ENCODE measurements at regions not wholly inside any gene's neighbourhood (a gene's known extent, or its start where the extent isn't known, plus 50 kb on each side); places are given as distances from the start of the nearest gene placed in this dataset.
"Not testable (repeated sequence)": the region's sequence is repeated elsewhere in the genome, so short reads cannot be mapped to it uniquely, and the experiment has no call there.

DNA sequence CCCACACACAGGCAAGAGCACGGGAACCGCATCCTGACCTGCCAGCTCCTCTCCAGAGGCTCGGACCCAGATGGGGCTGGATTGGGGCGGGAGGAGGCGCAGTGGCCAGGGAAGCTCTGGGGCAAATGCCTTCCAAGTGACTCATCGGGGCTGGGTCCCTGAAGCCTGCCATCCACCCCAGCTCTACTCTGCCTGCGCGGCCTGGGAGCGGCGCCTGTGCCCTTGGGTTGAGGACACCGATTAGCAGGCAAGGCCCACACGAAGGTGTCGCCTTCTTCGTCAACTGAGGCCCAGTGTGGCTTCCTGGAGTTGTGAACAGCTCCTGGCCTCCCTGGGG lies 4380.3 kb upstream of the TPTE start:
- H3K4me1 Mint-ChIP-seq; H3K27ac Mint-ChIP-seq; H3K4me3 Mint-ChIP-seq; ATAC-seq (ENCODE audit: low read depth in 2 of 2); H3K27me3 Mint-ChIP-seq; H3K9me3 Mint-ChIP-seq; DNase-seq; H3K36me3 Mint-ChIP-seq: not testable (repeated sequence)

DNA sequence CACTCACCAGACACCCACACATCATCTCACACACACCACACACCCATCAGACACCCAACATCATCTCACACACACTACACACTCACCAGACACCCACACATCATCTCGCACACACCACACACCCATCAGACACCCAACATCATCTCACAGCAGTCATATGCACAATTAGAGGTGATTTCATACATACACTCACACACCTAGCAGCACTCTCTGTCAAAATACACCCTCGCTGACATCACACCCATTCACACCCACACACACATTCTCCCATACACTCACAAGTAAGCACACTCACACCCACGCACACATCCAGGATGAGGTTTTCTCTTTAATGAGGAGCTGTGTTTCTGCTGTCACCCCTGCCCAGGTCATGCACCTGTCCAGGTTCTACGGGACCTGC lies 4368.2 kb upstream of the TPTE start:
- H3K9me3 Mint-ChIP-seq; ATAC-seq (ENCODE audit: low read depth in 2 of 2); H3K4me3 Mint-ChIP-seq; H3K27me3 Mint-ChIP-seq; H3K4me1 Mint-ChIP-seq; DNase-seq; H3K36me3 Mint-ChIP-seq; H3K27ac Mint-ChIP-seq: not testable (repeated sequence)

DNA sequence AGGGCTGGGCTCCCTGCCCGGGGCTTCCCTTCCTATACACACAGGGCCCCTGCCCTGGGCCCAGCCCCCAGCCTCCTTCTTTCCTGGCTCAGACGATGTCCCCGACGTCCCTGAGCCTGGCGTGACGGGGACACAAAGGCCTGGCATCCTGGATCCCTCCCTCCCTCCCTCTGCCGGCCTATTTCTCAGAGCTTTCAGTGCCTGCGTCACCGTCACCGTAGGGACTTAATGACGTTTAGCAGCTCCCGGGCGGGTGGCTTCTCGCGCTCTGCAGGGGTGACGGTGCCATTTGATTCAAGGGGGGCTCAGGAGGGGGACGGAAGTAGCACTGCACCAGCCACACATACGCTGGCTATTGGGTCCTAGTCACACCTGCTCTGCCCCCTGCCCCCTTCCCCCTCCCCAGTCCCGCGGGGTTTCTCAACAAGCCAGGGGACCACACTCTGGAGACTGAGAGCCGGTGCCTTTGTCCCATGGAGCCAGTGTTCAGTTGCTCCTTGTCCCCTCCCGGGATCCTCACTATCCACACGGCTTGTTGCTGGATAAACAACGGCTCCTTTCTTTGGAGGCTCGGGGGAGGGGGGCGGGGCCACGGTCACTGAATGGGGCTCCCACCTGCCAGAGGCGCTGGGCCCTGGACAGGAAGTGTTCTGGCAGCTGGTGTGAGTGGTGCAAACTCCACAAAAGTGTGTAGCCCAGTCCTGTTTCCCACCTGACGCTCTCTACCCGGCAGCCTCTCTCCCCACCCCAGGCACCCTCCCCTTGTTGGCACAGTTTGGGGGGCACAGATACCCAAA lies 4366.7 kb upstream of the TPTE start:
- peak overlapping the region in 2 of 6 donors; percentile 58 to 73 for H3K27ac Mint-ChIP-seq
- not testable (repeated sequence) for H3K4me1 Mint-ChIP-seq, H3K27me3 Mint-ChIP-seq, H3K4me3 Mint-ChIP-seq, H3K36me3 Mint-ChIP-seq, H3K9me3 Mint-ChIP-seq
- peak; percentile 7 for DNase-seq
- ATAC-seq (ENCODE audit: low read depth in 2 of 2): peak; percentile 75 to 80

DNA sequence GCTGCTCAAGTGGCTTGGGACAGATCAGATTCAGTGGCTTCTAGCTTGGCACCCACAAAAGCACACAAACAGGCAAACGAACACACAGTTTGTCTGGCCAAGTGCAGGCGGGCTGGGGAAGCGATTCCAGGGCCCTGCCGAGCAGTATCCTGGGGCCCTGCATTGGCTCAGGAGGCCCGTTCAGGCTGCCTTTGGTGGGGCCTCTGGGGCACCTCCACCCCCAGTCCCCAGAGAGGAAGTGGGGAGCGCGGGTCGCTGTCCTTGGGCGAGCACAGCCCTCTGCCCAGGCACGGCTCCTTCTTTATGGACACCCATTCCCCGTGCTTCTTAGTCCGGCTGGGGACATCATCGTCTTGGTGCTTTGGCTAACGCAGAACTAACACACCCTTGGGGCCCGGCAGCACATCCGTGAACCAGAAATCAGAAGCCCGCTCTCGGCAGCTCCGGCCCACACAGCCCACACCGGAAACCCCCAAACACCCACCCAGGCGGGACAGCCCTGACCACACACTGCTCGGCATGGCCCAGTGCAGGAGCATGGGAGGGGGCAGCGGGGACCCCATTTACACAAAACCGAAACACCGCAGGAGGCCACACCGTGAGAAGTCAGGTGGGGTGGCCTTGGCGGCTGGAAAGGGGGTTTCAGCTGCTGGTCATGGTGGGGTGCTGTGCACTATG lies 4364.5 kb upstream of the TPTE start:
- DNase-seq (peak; percentile 66), ATAC-seq (ENCODE audit: low read depth in 2 of 2) (peak; percentile 26)
- not testable (repeated sequence) for H3K27ac Mint-ChIP-seq, H3K36me3 Mint-ChIP-seq, H3K9me3 Mint-ChIP-seq, H3K4me1 Mint-ChIP-seq, H3K27me3 Mint-ChIP-seq, H3K4me3 Mint-ChIP-seq

DNA sequence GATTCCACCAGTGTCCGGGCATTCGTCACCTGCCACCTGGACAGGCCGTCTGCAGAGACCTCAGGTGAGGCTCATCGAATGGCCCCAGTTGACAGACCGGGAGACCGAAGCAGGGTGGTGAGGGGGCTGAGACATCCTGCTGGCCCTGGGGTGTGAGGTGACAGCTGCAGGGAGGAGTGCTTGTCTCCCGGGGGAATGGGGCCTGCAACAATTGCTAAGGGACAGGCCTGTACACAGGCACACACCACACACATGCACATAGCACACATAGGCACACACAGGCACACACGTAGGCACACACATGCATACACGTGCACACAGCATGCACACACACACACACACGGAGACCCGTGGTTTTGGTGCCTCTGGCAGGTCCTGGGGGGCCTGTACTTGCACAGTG lies 4363.9 kb upstream of the TPTE start:
- not testable (repeated sequence) for H3K9me3 Mint-ChIP-seq; H3K36me3 Mint-ChIP-seq; H3K27ac Mint-ChIP-seq; H3K27me3 Mint-ChIP-seq; H3K4me1 Mint-ChIP-seq; DNase-seq; ATAC-seq (ENCODE audit: low read depth in 2 of 2)
- H3K4me3 Mint-ChIP-seq: peak overlapping the region in 1 of 8 donors; percentile 41

DNA sequence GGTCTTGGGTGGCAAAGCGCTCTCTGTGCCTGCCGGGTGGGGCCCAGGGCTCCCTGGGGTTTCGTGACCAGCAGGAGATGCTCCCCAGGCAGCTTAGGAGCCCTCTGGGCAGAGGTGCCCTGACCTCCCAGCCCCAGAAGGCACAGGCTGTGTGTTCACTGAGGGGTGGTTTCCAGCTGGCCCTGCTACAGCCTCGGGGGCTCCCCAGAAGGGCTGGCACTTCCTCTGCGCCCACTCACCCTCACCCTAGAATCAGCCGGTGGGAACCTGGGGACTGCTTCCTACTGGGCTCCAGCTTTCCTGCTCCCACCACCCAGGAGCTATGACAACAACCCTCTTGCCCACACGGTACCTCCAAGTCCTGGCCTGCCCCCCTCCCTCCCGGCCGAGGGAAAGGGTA lies 4363.2 kb upstream of the TPTE start:
- H3K4me1 Mint-ChIP-seq, H3K9me3 Mint-ChIP-seq, H3K27me3 Mint-ChIP-seq, H3K4me3 Mint-ChIP-seq, H3K36me3 Mint-ChIP-seq: not testable (repeated sequence)
- peak overlapping the region in 1 of 6 donors; percentile 93 for H3K27ac Mint-ChIP-seq
- DNase-seq: peak; percentile 72
- peak; percentile 37 to 49 for ATAC-seq (ENCODE audit: low read depth in 2 of 2)

Data from naive B cell (primary cell).